Trophoblast cell (in vitro differentiated cells and primary cell): ENCODE measurements at regions not wholly inside any gene's neighbourhood (a gene's known extent, or its start where the extent isn't known, plus 50 kb on each side); places are given as distances from the start of the nearest gene placed in this dataset.
A peak's percentile ranks its signal among the peaks of the same experiment; 100 is the strongest.
"Not testable (repeated sequence)": the region's sequence is repeated elsewhere in the genome, so short reads cannot be mapped to it uniquely, and the experiment has no call there.

Source experiments
- DNase-seq, 2 donors: peaks; one replicate each; pipeline ENCODE4 v3.0.0-alpha.2; 2016
- H2AFZ ChIP-seq: 2 replicates; pipeline ENCODE4 v1.6.1; 2013; ENCODE audit warnings: low read length, moderate library complexity, mild to moderate bottlenecking; ENCODE audit not compliant: insufficient read depth, poor library complexity
- H2AK5ac ChIP-seq: 2 replicates; pipeline ENCODE4 v1.6.1; 2013; ENCODE audit warnings: mild to moderate bottlenecking, low read length
- H2BK120ac ChIP-seq: 2 replicates; pipeline ENCODE4 v1.6.1; 2013; ENCODE audit warnings: low read length, mild to moderate bottlenecking, moderate library complexity; ENCODE audit not compliant: insufficient read depth, poor library complexity
- H2BK12ac ChIP-seq: 2 replicates; pipeline ENCODE4 v1.6.1; 2013; ENCODE audit warnings: mild to moderate bottlenecking, low read length, moderate library complexity
- H2BK5ac ChIP-seq: 2 replicates; pipeline ENCODE4 v1.6.1; 2013; ENCODE audit warnings: low read length, low read depth, moderate library complexity, mild to moderate bottlenecking; ENCODE audit not compliant: poor library complexity
- H3K14ac ChIP-seq: 2 replicates; pipeline ENCODE4 v1.6.1; 2013; ENCODE audit warnings: mild to moderate bottlenecking, low read length
- H3K18ac ChIP-seq: 2 replicates; pipeline ENCODE4 v1.6.1; 2013; ENCODE audit warnings: mild to moderate bottlenecking, low read length
- H3K23ac ChIP-seq: 2 replicates; pipeline ENCODE4 v1.6.1; 2013; ENCODE audit warnings: low read length
- H3K27ac ChIP-seq: 2 replicates; pipeline ENCODE4 v1.5.1; 2013; ENCODE audit warnings: low read depth, mild to moderate bottlenecking, inconsistent platforms, low read length, moderate library complexity
- H3K27me3 ChIP-seq: 2 replicates; pipeline ENCODE4 v1.6.1; 2013; ENCODE audit warnings: inconsistent platforms, mild to moderate bottlenecking, low read length, moderate library complexity; ENCODE audit not compliant: insufficient read depth
- H3K36me3 ChIP-seq, 2 experiments: 1 replicate in 1 of 2; 2 replicates in 1 of 2; pipeline ENCODE4 v1.6.1; 2013; ENCODE audit warnings: low read length in 2 of 2, mild to moderate bottlenecking in 2 of 2, moderate library complexity in 1 of 2; ENCODE audit not compliant: insufficient read depth in 2 of 2, control insufficient read depth in 1 of 2
- H3K4ac ChIP-seq: 2 replicates; pipeline ENCODE4 v1.6.1; 2013; ENCODE audit warnings: low read depth, mild to moderate bottlenecking, low read length, moderate library complexity
- H3K4me1 ChIP-seq, 2 experiments: 1 replicate in 1 of 2; 2 replicates in 1 of 2; pipeline ENCODE4 v1.6.1; 2013; ENCODE audit warnings: low read length in 2 of 2, mild to moderate bottlenecking in 2 of 2, moderate library complexity in 1 of 2; ENCODE audit not compliant: insufficient read depth in 2 of 2, control insufficient read depth in 1 of 2
- H3K4me2 ChIP-seq: 2 replicates; pipeline ENCODE4 v1.6.1; 2013; ENCODE audit warnings: inconsistent platforms, mild to moderate bottlenecking, low read length, moderate library complexity
- H3K4me3 ChIP-seq: 2 replicates; pipeline ENCODE4 v1.5.1; 2013; ENCODE audit warnings: mild to moderate bottlenecking, low read depth, low read length, inconsistent platforms
- H3K79me1 ChIP-seq: one replicate; pipeline ENCODE4 v1.6.1; 2013; ENCODE audit warnings: low read length
- H3K79me2 ChIP-seq: 2 replicates; pipeline ENCODE4 v1.6.1; 2013; ENCODE audit warnings: low read length, mild to moderate bottlenecking; ENCODE audit not compliant: control insufficient read depth, insufficient read depth, poor library complexity
- H3K9ac ChIP-seq: 2 replicates; pipeline ENCODE4 v1.6.1; 2013; ENCODE audit warnings: mild to moderate bottlenecking, low read length
- H3K9me3 ChIP-seq: 2 replicates; pipeline ENCODE4 v1.6.1; 2013; ENCODE audit warnings: low read depth, mild to moderate bottlenecking, control low read depth, inconsistent platforms, low read length; ENCODE audit not compliant: insufficient read depth
- H4K12ac ChIP-seq: 2 replicates; pipeline ENCODE4 v1.6.1; 2013; ENCODE audit warnings: low read depth, mild to moderate bottlenecking, low read length, moderate library complexity
- H4K8ac ChIP-seq: 2 replicates; pipeline ENCODE4 v1.6.1; 2013; ENCODE audit warnings: low read depth, mild to moderate bottlenecking, low read length, moderate library complexity
- H4K91ac ChIP-seq: one replicate; pipeline ENCODE4 v1.6.1; 2013; ENCODE audit warnings: low read depth, mild to moderate bottlenecking, low read length, moderate library complexity
- WGBS: extraction: QIAGEN DNeasy Blood & Tissue Kit; methylation state at CpG from one replicate; pipeline ENCODE4 v1.1.7; 2013; ENCODE audit warnings: missing lambda C conversion rate; ENCODE audit not compliant: insufficient read length, insufficient coverage; ENCODE audit errors: extremely low coverage; 5-methylcytosine and 5-hydroxymethylcytosine counted together

- not testable (repeated sequence) for H2BK5ac ChIP-seq, H2AFZ ChIP-seq, H3K14ac ChIP-seq, H3K4ac ChIP-seq, H2AK5ac ChIP-seq, H3K79me1 ChIP-seq, H4K8ac ChIP-seq, H2BK120ac ChIP-seq, H3K27me3 ChIP-seq, H4K91ac ChIP-seq, H3K9me3 ChIP-seq, H3K4me1 ChIP-seq, H3K4me2 ChIP-seq, H3K79me2 ChIP-seq, H3K36me3 ChIP-seq, H3K4me3 ChIP-seq, H4K12ac ChIP-seq, H3K23ac ChIP-seq, H3K27ac ChIP-seq, H3K18ac ChIP-seq, H2BK12ac ChIP-seq, H3K9ac ChIP-seq
- DNase-seq: peak in 1 of 2 donors; percentile 20
- WGBS: no CpG with 5 or more reads among the region's 6 CpGs
Observed at GRCh38 chr18:6541131-6541679, 126.5 kb upstream of the L3MBTL4 start.

DNA sequence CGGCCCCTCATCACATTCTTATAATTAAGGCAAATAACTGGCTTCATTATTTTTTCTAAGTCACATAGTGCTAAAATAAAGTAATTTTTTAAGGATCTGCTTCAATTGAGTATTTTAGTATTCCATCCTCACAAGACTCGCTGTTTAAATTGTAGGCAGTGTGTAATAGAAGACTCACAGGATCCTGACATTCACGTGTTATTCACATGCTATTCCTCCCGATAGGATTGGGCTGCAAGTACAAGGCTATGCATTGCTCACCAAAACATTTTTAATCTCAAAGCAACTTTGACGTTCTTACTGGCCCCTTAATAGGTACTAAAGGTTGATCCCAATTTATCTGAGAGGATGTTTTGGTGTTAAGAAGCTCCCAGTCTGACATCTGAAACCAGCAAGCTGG, 127.6 kb upstream of the L3MBTL4 start:
- Histone ChIP-seq H3K4ac (no peak overlapping the region), H3K4me3 (no peak overlapping the region), H4K12ac (no peak overlapping the region), H3K9me3 (no peaks in the 10 kb centered on the region), H3K4me2 (no peak overlapping the region), H4K91ac (no peak overlapping the region), H2BK5ac (no peak overlapping the region), H3K14ac (no peak overlapping the region), H2AK5ac (no peak overlapping the region), H3K36me3 (no peaks in the 10 kb centered on the region), H3K23ac (no peak overlapping the region), H4K8ac (no peak overlapping the region), H2BK12ac (no peak overlapping the region), H3K79me2 (no peaks in the 10 kb centered on the region), H2BK120ac (no peak overlapping the region), H3K4me1 (peaks cover 0 to 5% of the 10 kb centered on the region in 2 experiments), H3K27ac (no peak overlapping the region), H3K79me1 (no peaks in the 10 kb centered on the region), H2AFZ (no peak overlapping the region), H3K9ac (no peak overlapping the region), H3K18ac (no peak overlapping the region), H3K27me3 (no peaks in the 10 kb centered on the region)
- WGBS: no CpG with 5 or more reads among the region's 5 CpGs
- DNase-seq: no peak

- no peaks in the 10 kb centered on the region for H3K9me3 ChIP-seq
- no peak overlapping the region for H3K4me3 ChIP-seq
- no peak overlapping the region for H3K4me2 ChIP-seq
- no peak overlapping the region for H3K9ac ChIP-seq
- peaks cover 0 to 5% of the 10 kb centered on the region in 2 experiments for H3K4me1 ChIP-seq
- no peak overlapping the region for H4K91ac ChIP-seq
- H3K18ac ChIP-seq: no peak overlapping the region
- no peak overlapping the region for H2BK120ac ChIP-seq
- no peak overlapping the region for H2BK5ac ChIP-seq
- no peak overlapping the region for H3K14ac ChIP-seq
- H3K36me3 ChIP-seq: no peaks in the 10 kb centered on the region
- peak in 1 of 2 donors; percentile 63 for DNase-seq
- no peaks in the 10 kb centered on the region for H3K27me3 ChIP-seq
- H3K79me2 ChIP-seq: no peaks in the 10 kb centered on the region
- no peak overlapping the region for H2BK12ac ChIP-seq
- no peak overlapping the region for H4K8ac ChIP-seq
- no peak overlapping the region for H3K23ac ChIP-seq
- no peak overlapping the region for H4K12ac ChIP-seq
- no peak overlapping the region for H3K4ac ChIP-seq
- H3K27ac ChIP-seq: no peak overlapping the region
- WGBS: no CpG with 5 or more reads among the region's 8 CpGs
- no peak overlapping the region for H2AK5ac ChIP-seq
- H3K79me1 ChIP-seq: no peaks in the 10 kb centered on the region
- H2AFZ ChIP-seq: no peak overlapping the region
Observed at GRCh38 chr18:6543330-6543908, 128.7 kb upstream of the L3MBTL4 start.

DNA sequence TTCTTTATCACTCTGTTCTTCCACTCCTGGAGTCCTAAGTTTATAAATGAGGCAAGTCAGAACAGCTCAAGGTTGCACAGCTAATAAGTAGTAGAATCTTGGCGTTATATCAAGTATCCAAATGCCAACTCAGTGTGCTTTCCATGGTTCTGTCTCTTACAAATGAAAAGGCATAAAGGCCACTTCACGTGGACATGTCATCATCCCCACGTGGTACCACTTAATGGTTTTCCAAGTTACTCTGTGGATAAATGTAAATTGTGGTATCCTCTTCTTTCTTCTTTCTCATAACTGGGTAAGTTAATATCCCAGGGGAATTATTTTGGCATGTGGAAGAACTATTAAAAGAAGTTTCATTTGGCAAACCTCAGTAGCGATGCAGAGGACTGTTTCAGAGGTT, 131.5 kb upstream of the L3MBTL4 start:
- Histone ChIP-seq H3K4me1 (no peaks in the 10 kb centered on the region), H3K23ac (no peak overlapping the region), H2BK5ac (no peak overlapping the region), H3K9ac (no peak overlapping the region), H3K79me1 (no peaks in the 10 kb centered on the region), H3K27me3 (no peaks in the 10 kb centered on the region), H4K8ac (no peak overlapping the region), H3K4ac (no peak overlapping the region), H3K4me2 (no peak overlapping the region), H3K27ac (no peak overlapping the region), H4K12ac (no peak overlapping the region), H2BK12ac (no peak overlapping the region), H2AK5ac (no peak overlapping the region), H3K9me3 (peaks cover 2% of the 10 kb centered on the region), H3K79me2 (no peaks in the 10 kb centered on the region), H2BK120ac (no peak overlapping the region), H3K18ac (no peak overlapping the region), H3K4me3 (no peak overlapping the region), H3K14ac (no peak overlapping the region), H2AFZ (no peak overlapping the region), H4K91ac (no peak overlapping the region), H3K36me3 (no peaks in the 10 kb centered on the region)
- no peak for DNase-seq
- no CpG with 5 or more reads among the region's 4 CpGs for WGBS
